Stomach (tissue), 4 donors: ENCODE measurements at regions not wholly inside any gene's neighbourhood (a gene's known extent, or its start where the extent isn't known, plus 50 kb on each side); places are given as distances from the start of the nearest gene placed in this dataset.

Experiments used
- CTCF ChIP-seq, 7 experiments: fragments of 450-650 bp in 4 of 7; fragments of 200-600 bp in 3 of 7; sonication (generic) in 3 of 7; IDR thresholded peaks; one replicate each; pipeline ENCODE4 v1.5.1; 2016 to 2019; ENCODE audit warnings: antibody characterized with exemption in 7 of 7, control low read depth in 2 of 7, mild to moderate bottlenecking in 1 of 7
- POLR2A ChIP-seq, 4 donors: fragments of 450-650 bp; IDR thresholded peaks; one replicate each; pipeline ENCODE4 v1.6.1; 2016; ENCODE audit warnings: antibody characterized with exemption in 4 of 4, control low read depth in 2 of 4, mild to moderate bottlenecking in 1 of 4, moderate library complexity in 1 of 4
- POLR2AphosphoS5 ChIP-seq, 3 donors: sonication (generic); formaldehyde crosslinking; IDR thresholded peaks; one replicate each; pipeline ENCODE4 v1.6.1; 2016; ENCODE audit warnings: antibody characterized with exemption in 3 of 3

- no peak for TF ChIP-seq CTCF (IDR thresholded peaks at IDR 0.05)
- TF ChIP-seq POLR2A (IDR thresholded peaks at IDR 0.05), result no peak
- TF ChIP-seq POLR2AphosphoS5 (IDR thresholded peaks at IDR 0.05), result no peak
These were observed 681.0 kb upstream of the USP24 start for GRCh38 chr1:55896210-55896609.
